ENCODE measurements at regions not wholly inside any gene's neighbourhood (a gene's known extent, or its start where the extent isn't known, plus 50 kb on each side); places are given as distances from the start of the nearest gene placed in this dataset.

GRCh38 chr6:85803721-85804120, 161.0 kb upstream of the SYNCRIP start (continued):
- TF ChIP-seq ZNF530 (CRISPR knock-in tag; IDR thresholded peaks at IDR 0.05; ENCODE audit: low read depth) (no peak), ZBTB10 (CRISPR knock-in tag; IDR thresholded peaks at IDR 0.05; ENCODE audit: borderline replicate concordance) (no peak), ATF1 (CRISPR knock-in tag; IDR thresholded peaks at IDR 0.05) (no peak), XRCC5 (optimal IDR thresholded peaks at IDR 0.05; ENCODE audit: low read length) (no peak), KDM6A (CRISPR knock-in tag; IDR thresholded peaks at IDR 0.05; ENCODE audit: low read depth) (no peak), ZNF280D (CRISPR knock-in tag; IDR thresholded peaks at IDR 0.05) (no peak)

- Histone ChIP-seq H3K9me3 (ENCODE audit: low read length) (no peaks in the 10 kb centered on the region), H3K36me3 (replicated peaks in 1 of 2; ENCODE audit: control insufficient read depth in 1 of 2, insufficient read depth in 2 of 2, low read length in 2 of 2) (no peaks in the 10 kb centered on the region), H3K4me1 (ENCODE audit: insufficient read depth, low read length) (no peaks in the 10 kb centered on the region), H3K27me3 (ENCODE audit: control insufficient read depth in 1 of 2, insufficient read depth in 2 of 2, low read length in 2 of 2) (no peaks in the 10 kb centered on the region), H3K4me2 (ENCODE audit: low read depth, low read length) (no peak overlapping the region), H3K79me2 (ENCODE audit: insufficient read depth, low read length) (no peaks in the 10 kb centered on the region), H4K20me1 (ENCODE audit: insufficient read depth, low read length) (no peaks in the 10 kb centered on the region), H3K27ac (ENCODE audit: extremely low read length, insufficient read depth, low read length) (no peak overlapping the region), H2AFZ (ENCODE audit: low read length) (no peak overlapping the region), H3K9ac (ENCODE audit: insufficient read depth, low read depth, low read length) (no peak overlapping the region), H3K4me3 (replicated peaks in 1 of 3; ENCODE audit: insufficient read depth in 1 of 3, low read depth in 2 of 3, low read length in 3 of 3) (no peak overlapping the region)
- WGBS (ENCODE audit: low lambda C conversion rate), result 0% methylated on average over 1 of the region's 1 CpG
- POLR2A ChIA-PET, result no interaction called here
- ATAC-seq, result no peak
- intact Hi-C loops (cut with micrococcal nuclease; ENCODE audit: unreplicated experiment) (no loop called here), in situ Hi-C loops (cut with HindIII; ENCODE audit: extremely low pct_ligation_motif_present, low pct_unique_long_range_greater_than_20kb) (no loop called here)
- FAIRE-seq, result no peak
- no TSS peak for BruUV-seq (replicated peaks)
- no peak for DNase-seq (ENCODE audit: low spot score)
- CTCF ChIA-PET (ENCODE audit: low intra/inter-chr PET ratio, low total read pairs), result no interaction called here
- TF ChIP-seq HNF4A (CRISPR knock-in tag; IDR thresholded peaks at IDR 0.05) (no peak), SRSF4 (IDR thresholded peaks at IDR 0.05; ENCODE audit: low read depth, low read length, poor library complexity, severe bottlenecking) (no peak), ZNF768 (CRISPR knock-in tag; IDR thresholded peaks at IDR 0.05) (no peak), ZBTB7A (CRISPR knock-in tag; IDR thresholded peaks at IDR 0.05) (no peak), RBFOX2 (IDR thresholded peaks at IDR 0.05; ENCODE audit: low read depth, low read length) (no peak), ZBTB8A (CRISPR knock-in tag; IDR thresholded peaks at IDR 0.05; ENCODE audit: borderline replicate concordance, low read depth) (no peak), ZNF10 (CRISPR knock-in tag; IDR thresholded peaks at IDR 0.05; ENCODE audit: borderline replicate concordance, low read depth) (no peak), IRX3 (CRISPR knock-in tag; IDR thresholded peaks at IDR 0.05; ENCODE audit: borderline replicate concordance, low read depth) (no peak), ONECUT2 (CRISPR knock-in tag; IDR thresholded peaks at IDR 0.05) (no peak)
These were observed 159.5 kb upstream of the SYNCRIP start for GRCh38 chr6:85802162-85802561.
